Tibial artery (tissue), 4 donors: ENCODE measurements at regions not wholly inside any gene's neighbourhood (a gene's known extent, or its start where the extent isn't known, plus 50 kb on each side); places are given as distances from the start of the nearest gene placed in this dataset.

ENCODE experiments used
- DNase-seq, 2 donors: peaks; one replicate each; pipeline ENCODE4 v3.0.0-alpha.2; 2019
- H3K27ac ChIP-seq, 2 donors: fragments of 200-600 bp; sonication (generic) in 1 of 2; 1 replicate in 1 of 2; 2 replicates in 1 of 2; pipeline ENCODE4 v1.5.1; 2018 to 2019; ENCODE audit warnings: mild to moderate bottlenecking in 1 of 2
- H3K27me3 ChIP-seq, 2 donors: fragments of 200-600 bp; sonication (generic) in 1 of 2; one replicate each; pipeline versions ENCODE4 v1.5.1 to v1.6.0; 2016 to 2019
- H3K36me3 ChIP-seq, 3 donors: fragments of 200-600 bp; sonication (generic) in 2 of 3; one replicate each; pipeline ENCODE4 v1.5.1; 2016 to 2019; ENCODE audit warnings: mild to moderate bottlenecking in 2 of 3
- H3K4me1 ChIP-seq, 4 donors: fragments of 200-600 bp; sonication (generic) in 2 of 4; 1 replicate in 3 of 4; 2 replicates in 1 of 4; pipeline ENCODE4 v1.5.1; 2016 to 2019
- H3K4me3 ChIP-seq, 2 donors: fragments of 200-600 bp; sonication (generic) in 1 of 2; 1 replicate in 1 of 2; 2 replicates in 1 of 2; pipeline ENCODE4 v1.5.1; 2018 to 2019; ENCODE audit warnings: mild to moderate bottlenecking in 2 of 2
- H3K9me3 ChIP-seq, 3 donors: fragments of 200-600 bp; sonication (generic) in 1 of 3; one replicate each; pipeline ENCODE4 v1.5.1; 2016 to 2019
- intact Hi-C: fragments of 100-400 bp; cut with DNase I; formaldehyde crosslinking; loops from one replicate; pipeline ENCODE4 v1.15.0; 2023; ENCODE audit warnings: low total_unique reads
- TF ChIP-seq, protein P1 (sequence below), 2 experiments: fragments of 200-600 bp in 1 of 2; fragments of 450-650 bp in 1 of 2; IDR thresholded peaks; one replicate each; pipeline ENCODE4 v1.5.1; 2017 to 2019; ENCODE audit warnings: antibody characterized with exemption in 2 of 2, mild to moderate bottlenecking in 1 of 2, moderate library complexity in 1 of 2

DNA sequence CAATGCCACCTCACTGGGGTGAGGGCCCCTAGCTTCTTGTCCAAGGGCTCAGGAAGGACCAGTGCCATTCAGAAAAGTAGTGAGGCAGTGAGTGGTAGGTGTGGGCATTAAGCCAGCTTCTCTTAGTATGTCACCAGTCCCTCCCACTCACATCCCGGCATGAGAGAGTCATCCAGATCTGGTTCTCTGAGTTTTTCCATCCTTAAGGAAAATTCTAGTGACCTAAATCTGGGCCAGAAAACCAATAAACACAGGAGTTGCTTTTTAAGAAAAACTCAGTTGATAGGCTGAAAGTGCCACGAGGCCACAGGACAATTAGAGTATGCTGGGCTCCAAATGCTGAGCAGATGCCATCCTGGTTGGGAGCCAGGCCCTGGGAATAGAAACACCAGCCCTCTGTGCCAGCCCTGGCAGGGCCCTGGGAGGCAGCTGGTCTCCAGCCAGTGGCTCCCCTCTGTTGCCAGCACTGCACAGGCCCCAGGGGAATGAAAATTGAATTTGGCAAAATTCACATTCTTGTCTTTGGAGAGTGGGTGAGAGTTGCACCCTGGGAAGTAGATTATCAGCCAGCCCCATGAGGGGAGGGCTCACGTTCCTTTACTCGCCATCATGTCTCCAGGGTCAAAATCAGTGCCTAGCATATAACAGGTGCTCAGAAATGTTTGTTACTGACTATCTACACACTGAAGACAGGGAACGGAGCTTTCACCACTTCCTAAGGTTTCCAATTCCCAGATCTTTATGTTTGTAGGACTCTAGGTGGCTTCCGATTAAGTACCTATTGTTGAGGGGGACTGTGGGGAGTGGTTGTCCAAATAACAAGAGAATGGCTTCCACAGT lies 52.8 kb downstream of the FAM43A start:
- no peak overlapping the region for H3K27ac ChIP-seq
- TF ChIP-seq, protein P1, sequence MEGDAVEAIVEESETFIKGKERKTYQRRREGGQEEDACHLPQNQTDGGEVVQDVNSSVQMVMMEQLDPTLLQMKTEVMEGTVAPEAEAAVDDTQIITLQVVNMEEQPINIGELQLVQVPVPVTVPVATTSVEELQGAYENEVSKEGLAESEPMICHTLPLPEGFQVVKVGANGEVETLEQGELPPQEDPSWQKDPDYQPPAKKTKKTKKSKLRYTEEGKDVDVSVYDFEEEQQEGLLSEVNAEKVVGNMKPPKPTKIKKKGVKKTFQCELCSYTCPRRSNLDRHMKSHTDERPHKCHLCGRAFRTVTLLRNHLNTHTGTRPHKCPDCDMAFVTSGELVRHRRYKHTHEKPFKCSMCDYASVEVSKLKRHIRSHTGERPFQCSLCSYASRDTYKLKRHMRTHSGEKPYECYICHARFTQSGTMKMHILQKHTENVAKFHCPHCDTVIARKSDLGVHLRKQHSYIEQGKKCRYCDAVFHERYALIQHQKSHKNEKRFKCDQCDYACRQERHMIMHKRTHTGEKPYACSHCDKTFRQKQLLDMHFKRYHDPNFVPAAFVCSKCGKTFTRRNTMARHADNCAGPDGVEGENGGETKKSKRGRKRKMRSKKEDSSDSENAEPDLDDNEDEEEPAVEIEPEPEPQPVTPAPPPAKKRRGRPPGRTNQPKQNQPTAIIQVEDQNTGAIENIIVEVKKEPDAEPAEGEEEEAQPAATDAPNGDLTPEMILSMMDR (IDR thresholded peaks at IDR 0.05), result no peak

DNA sequence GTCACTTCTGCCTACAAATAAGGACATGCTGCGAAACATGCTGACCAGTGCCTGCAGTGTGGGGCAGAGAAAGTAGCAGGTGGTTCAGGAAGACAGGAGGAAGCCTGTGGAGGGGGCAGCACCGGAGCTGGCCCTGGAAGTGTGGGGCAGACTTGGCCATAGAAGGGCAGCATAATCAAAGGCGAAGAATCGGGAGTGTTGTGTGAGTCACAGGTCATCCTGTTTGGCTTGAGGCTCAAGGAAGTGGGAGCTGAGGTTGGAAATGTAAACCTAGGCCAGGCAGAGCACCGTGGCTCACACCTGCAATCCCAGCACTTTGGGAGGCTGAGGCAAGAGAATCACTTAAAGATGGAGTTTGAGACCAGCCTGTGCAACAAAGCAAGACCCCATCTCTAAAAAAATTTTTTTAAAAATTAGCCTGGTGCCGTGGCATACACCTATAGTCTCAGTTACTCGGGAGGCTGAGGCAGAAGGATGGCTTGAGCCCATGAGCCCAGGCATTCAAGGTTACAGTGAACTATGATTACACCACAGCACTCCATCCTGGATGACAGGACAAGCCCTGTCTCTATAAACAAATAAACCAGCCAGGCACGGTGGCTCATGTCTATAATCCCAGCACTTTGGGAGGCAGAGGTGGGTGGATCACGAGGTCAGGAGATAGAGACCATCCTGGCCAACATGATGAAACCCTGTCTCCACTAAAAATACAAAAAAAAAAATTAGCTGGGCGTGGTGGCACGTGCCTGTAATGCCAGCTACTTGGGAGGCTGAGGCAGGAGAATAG lies 54.0 kb downstream of the FAM43A start:
- DNase-seq, result no peak
- TF ChIP-seq, protein P1 (IDR thresholded peaks at IDR 0.05), result no peak
- intact Hi-C loops, result no loop called here
- Histone ChIP-seq H3K36me3 (no peaks in the 10 kb centered on the region), H3K9me3 (peaks cover 0 to 6% (median 0%) of the 10 kb centered on the region in 3 donors), H3K27ac (no peak overlapping the region), H3K4me1 (peaks cover 0 to 26% (median 13%) of the 10 kb centered on the region in 4 donors), H3K4me3 (no peak overlapping the region), H3K27me3 (peaks cover 0 to 20% of the 10 kb centered on the region in 2 donors)

More for the DNA sequence above, 52.8 kb downstream of the FAM43A start:
- no peak overlapping the region for H3K4me3 ChIP-seq
- no peaks in the 10 kb centered on the region for H3K36me3 ChIP-seq
- H3K27me3 ChIP-seq, result peaks cover 0 to 8% of the 10 kb centered on the region in 2 donors
- H3K9me3 ChIP-seq, result peaks cover 0 to 8% (median 0%) of the 10 kb centered on the region in 3 donors
- intact Hi-C loops, result no loop called here
- DNase-seq, result peak; percentile 33 to 85
- H3K4me1 ChIP-seq, result peaks cover 0 to 26% (median 13%) of the 10 kb centered on the region in 4 donors

DNA sequence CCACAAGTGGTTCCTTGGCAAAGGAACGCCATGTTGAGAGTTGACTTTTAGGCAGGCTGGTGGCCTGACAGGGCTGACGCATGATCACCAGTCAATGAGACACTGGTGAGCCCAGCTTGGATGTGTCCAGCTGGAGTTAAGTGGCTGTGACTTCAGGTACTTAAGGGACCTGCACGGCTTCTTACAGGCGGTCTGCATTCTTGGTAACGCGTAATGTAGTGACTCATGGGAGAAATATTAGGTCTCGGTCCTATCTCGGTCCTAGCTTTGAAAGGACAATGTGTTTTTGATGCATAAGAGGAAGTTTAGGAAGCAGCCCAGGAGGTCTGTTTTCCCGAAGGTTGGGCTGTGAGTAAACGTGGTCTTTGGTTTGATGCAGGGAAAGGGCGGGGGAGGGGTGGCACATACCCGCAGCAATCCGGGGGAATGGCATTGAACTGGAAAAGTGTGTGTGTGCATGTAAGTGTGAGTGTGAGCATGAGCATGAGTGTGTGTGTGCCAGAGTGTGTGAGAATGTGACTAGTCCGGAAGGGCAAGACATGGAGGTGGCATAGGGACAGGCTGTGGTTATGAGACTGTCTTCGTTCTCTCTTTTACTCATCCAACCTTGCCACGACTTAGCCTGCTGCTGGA lies 55.3 kb downstream of the FAM43A start:
- H3K27me3 ChIP-seq, result peaks cover 0 to 20% of the 10 kb centered on the region in 2 donors
- peaks cover 0 to 26% (median 13%) of the 10 kb centered on the region in 4 donors for H3K4me1 ChIP-seq
- intact Hi-C loops, result no loop called here
- H3K9me3 ChIP-seq, result no peaks in the 10 kb centered on the region
- no peak overlapping the region for H3K27ac ChIP-seq
- DNase-seq, result no peak
- H3K4me3 ChIP-seq, result no peak overlapping the region
- H3K36me3 ChIP-seq, result no peaks in the 10 kb centered on the region
- TF ChIP-seq, protein P1 (IDR thresholded peaks at IDR 0.05), result no peak

GRCh38 chr3:194741916-194742315 lies 56.2 kb downstream of the FAM43A start:
- no peak for DNase-seq
- intact Hi-C loops, result no loop called here
- H3K27me3 ChIP-seq, result peaks cover 0 to 20% of the 10 kb centered on the region in 2 donors

GRCh38 chr3:194744826-194745225 lies 59.1 kb downstream of the FAM43A start:
- DNase-seq, result no peak
- Histone ChIP-seq H3K27me3 (peaks cover 0 to 31% of the 10 kb centered on the region in 2 donors), H3K27ac (no peak overlapping the region), H3K4me3 (no peak overlapping the region), H3K36me3 (no peaks in the 10 kb centered on the region), H3K9me3 (no peaks in the 10 kb centered on the region), H3K4me1 (no peaks in the 10 kb centered on the region)
- intact Hi-C loops, result no loop called here
- TF ChIP-seq, protein P1 (IDR thresholded peaks at IDR 0.05), result no peak

More at GRCh38 chr3:194741916-194742315, 56.2 kb downstream of the FAM43A start:
- Histone ChIP-seq H3K36me3 (no peaks in the 10 kb centered on the region), H3K27ac (no peak overlapping the region), H3K4me3 (no peak overlapping the region), H3K4me1 (peaks cover 0 to 26% (median 13%) of the 10 kb centered on the region in 4 donors), H3K9me3 (no peaks in the 10 kb centered on the region)
- TF ChIP-seq, protein P1 (IDR thresholded peaks at IDR 0.05), result no peak
